Cardiac muscle cell (in vitro differentiated cells and primary cell): ENCODE measurements at regions not wholly inside any gene's neighbourhood (a gene's known extent, or its start where the extent isn't known, plus 50 kb on each side); places are given as distances from the start of the nearest gene placed in this dataset.

Experiments
- DNase-seq, 2 donors: peaks; one replicate each; pipeline versions ENCODE4 v3.0.0 to v3.0.0-alpha.2; 2010 to 2017; ENCODE audit warnings: low read depth in 1 of 2, low spot score in 1 of 2
- H3K27ac ChIP-seq: fragments of 200-600 bp; sonication (generic); 2 replicates; pipeline ENCODE4 v1.5.1; 2016
- H3K27me3 ChIP-seq: fragments of 200-600 bp; sonication (generic); 2 replicates; pipeline ENCODE4 v1.6.0; 2016; ENCODE audit warnings: control low read depth
- H3K36me3 ChIP-seq: fragments of 200-600 bp; sonication (generic); 2 replicates; pipeline ENCODE4 v1.5.1; 2016; ENCODE audit warnings: control low read depth
- H3K4me1 ChIP-seq: fragments of 200-600 bp; sonication (generic); 2 replicates; pipeline ENCODE4 v1.8.1; 2017; ENCODE audit warnings: low read depth, mild to moderate bottlenecking, mixed run types
- H3K4me3 ChIP-seq: fragments of 200-600 bp; sonication (generic); 2 replicates; pipeline ENCODE4 v1.5.1; 2016; ENCODE audit warnings: mild to moderate bottlenecking
- H3K9me3 ChIP-seq: fragments of 200-600 bp; sonication (generic); 2 replicates; pipeline ENCODE4 v1.5.1; 2017; ENCODE audit warnings: low read depth, mild to moderate bottlenecking, control low read depth
- TF ChIP-seq, protein P1 (sequence below): IDR thresholded peaks from 2 replicates; pipeline ENCODE4 v1.5.1; 2012; ENCODE audit warnings: low read depth, mild to moderate bottlenecking, low read length

DNA sequence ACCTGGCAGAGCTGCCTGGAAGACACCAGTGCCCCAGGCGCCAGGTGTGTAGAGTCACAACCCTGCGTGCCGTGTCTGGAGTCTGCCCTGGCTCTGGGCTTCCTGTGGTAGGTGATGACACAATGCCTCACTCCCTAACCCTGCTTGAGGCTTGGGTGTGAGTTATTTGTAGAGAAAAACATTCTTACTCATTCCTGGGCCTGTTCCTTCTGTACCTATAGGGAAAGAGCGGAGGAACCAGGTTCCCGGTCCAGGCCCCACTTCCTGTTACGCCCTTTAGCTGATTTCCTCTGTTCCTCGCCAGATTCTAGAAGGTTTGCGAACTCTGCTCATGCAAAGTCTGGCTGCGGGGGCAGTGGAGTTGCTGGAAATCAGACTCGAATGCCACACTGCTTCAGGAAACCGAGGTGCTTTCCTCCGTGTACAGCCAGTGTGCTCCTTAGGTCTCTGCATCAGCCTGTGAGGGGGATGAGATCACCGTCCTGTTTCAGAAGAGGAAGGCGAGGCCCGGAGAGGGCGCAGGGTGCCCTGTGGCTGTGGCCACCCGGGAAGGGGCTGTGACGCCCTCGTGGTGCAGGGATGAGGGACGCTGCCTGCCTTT, 67.1 kb upstream of the DUSP22 start:
- TF ChIP-seq, protein P1, sequence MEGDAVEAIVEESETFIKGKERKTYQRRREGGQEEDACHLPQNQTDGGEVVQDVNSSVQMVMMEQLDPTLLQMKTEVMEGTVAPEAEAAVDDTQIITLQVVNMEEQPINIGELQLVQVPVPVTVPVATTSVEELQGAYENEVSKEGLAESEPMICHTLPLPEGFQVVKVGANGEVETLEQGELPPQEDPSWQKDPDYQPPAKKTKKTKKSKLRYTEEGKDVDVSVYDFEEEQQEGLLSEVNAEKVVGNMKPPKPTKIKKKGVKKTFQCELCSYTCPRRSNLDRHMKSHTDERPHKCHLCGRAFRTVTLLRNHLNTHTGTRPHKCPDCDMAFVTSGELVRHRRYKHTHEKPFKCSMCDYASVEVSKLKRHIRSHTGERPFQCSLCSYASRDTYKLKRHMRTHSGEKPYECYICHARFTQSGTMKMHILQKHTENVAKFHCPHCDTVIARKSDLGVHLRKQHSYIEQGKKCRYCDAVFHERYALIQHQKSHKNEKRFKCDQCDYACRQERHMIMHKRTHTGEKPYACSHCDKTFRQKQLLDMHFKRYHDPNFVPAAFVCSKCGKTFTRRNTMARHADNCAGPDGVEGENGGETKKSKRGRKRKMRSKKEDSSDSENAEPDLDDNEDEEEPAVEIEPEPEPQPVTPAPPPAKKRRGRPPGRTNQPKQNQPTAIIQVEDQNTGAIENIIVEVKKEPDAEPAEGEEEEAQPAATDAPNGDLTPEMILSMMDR: no peak
- no peaks in the 10 kb centered on the region for H3K9me3 ChIP-seq
- no peaks in the 10 kb centered on the region for H3K27me3 ChIP-seq
- DNase-seq: no peak
- no peaks in the 10 kb centered on the region for H3K36me3 ChIP-seq
- H3K27ac ChIP-seq: no peak overlapping the region
- peaks cover 4% of the 10 kb centered on the region for H3K4me1 ChIP-seq
- no peak overlapping the region for H3K4me3 ChIP-seq

DNA sequence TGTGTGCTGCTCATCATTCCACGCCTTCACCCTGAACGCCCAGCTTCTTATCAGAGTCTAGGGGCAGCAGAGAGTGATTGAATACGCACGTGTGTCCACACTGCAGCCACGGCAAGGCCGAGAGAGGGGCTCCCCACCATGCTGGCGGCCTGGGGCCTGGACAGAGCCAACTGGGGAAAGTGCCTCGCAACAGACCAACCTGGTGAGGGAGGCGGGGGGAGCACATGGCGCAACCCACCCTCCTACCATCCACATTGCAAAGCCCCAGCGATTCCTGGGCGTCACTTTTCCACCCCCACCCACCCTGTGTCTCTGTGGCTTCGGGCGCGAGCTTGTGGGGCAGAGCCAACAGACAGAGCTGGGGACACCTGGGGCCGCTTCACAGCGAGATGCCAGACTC, 66.4 kb upstream of the DUSP22 start:
- TF ChIP-seq, protein P1: no peak
- Histone ChIP-seq H3K36me3 (no peaks in the 10 kb centered on the region), H3K27ac (no peak overlapping the region), H3K27me3 (no peaks in the 10 kb centered on the region), H3K4me3 (no peak overlapping the region), H3K4me1 (peaks cover 4% of the 10 kb centered on the region), H3K9me3 (no peaks in the 10 kb centered on the region)
- DNase-seq: no peak

DNA sequence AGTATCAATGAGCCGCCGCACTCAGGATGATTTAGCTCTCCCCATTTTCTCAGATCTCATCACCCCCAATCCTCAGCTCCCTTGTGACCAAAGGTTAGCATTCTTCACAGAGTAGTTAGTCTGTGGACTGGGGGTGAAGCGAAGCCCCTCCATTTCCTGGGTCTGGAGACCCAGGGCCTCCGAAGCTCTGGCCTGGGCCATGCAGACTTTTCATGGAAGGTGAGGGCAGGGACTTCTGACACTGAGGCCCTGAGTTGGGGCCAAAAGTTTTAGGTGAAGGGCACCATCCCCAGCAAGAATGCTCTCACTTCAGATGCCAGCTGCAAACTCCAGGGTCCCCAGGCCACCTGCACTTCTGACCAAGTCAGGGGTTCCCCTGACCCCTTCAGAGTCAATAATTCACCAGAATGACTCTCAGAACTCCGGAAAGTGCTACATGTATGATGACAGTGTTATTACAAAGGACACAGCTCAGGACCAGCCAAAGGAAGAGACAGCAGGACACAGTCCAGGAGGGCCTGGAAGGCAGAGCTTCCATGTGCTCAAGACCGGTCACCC, 65.7 kb upstream of the DUSP22 start:
- no peak for DNase-seq
- TF ChIP-seq, protein P1: no peak
- Histone ChIP-seq H3K27ac (no peak overlapping the region), H3K9me3 (no peaks in the 10 kb centered on the region), H3K36me3 (no peaks in the 10 kb centered on the region), H3K4me3 (no peak overlapping the region), H3K4me1 (no peaks in the 10 kb centered on the region), H3K27me3 (no peaks in the 10 kb centered on the region)

DNA sequence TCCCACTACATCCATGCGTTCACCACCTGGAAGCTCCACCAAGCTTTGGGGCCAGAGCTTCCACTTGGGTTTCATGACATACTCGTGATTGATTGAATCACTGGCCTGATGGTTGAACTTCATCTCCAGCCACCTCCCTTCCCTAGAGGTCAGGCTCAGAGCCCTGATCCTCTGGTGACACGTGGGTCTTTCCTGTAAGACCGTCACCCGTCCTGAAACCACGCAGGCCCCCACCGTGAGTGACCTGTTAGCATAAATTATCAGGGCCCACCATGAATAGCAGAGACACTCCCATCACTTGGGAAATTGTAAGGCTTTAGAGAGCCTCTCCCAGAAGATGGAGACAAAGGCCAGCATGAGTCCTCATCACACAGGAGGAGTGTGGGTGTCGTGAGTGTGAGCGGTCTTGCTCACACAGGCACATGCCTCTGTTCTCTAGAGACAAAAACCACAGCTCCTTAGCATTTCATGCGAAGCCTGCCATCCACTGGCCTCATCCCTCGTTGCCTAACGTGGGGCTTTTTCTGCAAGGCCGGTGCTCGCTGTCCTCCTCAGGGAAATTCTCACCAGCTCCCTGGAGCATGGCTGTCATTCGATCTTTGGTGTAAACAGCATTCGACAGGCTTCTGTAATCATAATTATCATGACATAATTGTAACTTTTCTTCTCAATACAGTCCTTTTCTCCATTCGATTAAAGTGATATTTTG, 65.1 kb upstream of the DUSP22 start:
- no peaks in the 10 kb centered on the region for H3K27me3 ChIP-seq
- TF ChIP-seq, protein P1: no peak
- H3K4me1 ChIP-seq: no peaks in the 10 kb centered on the region
- DNase-seq: no peak
- no peaks in the 10 kb centered on the region for H3K36me3 ChIP-seq
- H3K27ac ChIP-seq: no peak overlapping the region
- H3K9me3 ChIP-seq: no peaks in the 10 kb centered on the region
- no peak overlapping the region for H3K4me3 ChIP-seq

DNA sequence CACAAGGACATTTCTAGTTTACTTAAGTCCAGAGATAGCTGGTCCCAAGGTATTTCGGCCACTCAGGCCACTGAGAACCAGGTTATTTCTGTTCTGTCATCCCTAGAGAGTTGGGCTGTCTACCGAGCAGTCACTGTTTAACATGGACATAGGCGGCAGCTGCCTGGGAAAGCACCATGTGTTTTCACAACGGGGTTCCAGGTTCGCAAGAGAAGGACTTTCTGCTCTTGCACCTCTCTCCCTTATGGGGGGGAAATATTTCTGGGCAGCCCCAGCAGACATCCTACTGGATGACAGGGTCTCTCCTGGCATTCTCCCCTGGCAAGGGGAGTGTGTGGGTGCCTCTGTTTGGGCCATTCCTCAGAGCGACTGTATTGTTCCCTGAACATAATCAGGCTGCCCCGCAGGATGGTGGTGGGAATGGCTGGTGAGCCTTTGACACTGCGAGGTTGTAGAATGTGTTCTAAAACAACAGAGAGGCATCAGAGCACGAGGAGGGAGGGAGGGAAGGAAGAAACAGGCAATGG, 64.4 kb upstream of the DUSP22 start:
- no peaks in the 10 kb centered on the region for H3K9me3 ChIP-seq
- H3K27me3 ChIP-seq: no peaks in the 10 kb centered on the region
- H3K4me1 ChIP-seq: no peaks in the 10 kb centered on the region
- H3K36me3 ChIP-seq: no peaks in the 10 kb centered on the region
- TF ChIP-seq, protein P1: no peak
- H3K4me3 ChIP-seq: no peak overlapping the region
- no peak overlapping the region for H3K27ac ChIP-seq
- no peak for DNase-seq
